GM23338 (cell line): ENCODE measurements at regions not wholly inside any gene's neighbourhood (a gene's known extent, or its start where the extent isn't known, plus 50 kb on each side); places are given as distances from the start of the nearest gene placed in this dataset.

Experiments used
- CTCF ChIP-seq, 2 experiments: fragments of 200-600 bp in 1 of 2; sonication (generic) in 1 of 2; conservative IDR thresholded peaks; 2 replicates each; pipeline versions ENCODE4 v1.5.1 to v1.6.1; 2016 to 2017; ENCODE audit warnings: antibody characterized with exemption in 2 of 2, low read depth in 2 of 2, mild to moderate bottlenecking in 2 of 2, moderate library complexity in 1 of 2
- EZH2 ChIP-seq: fragments of 200-600 bp; sonication (generic); IDR thresholded peaks from one replicate; pipeline ENCODE4 v1.8.0; 2017; ENCODE audit warnings: antibody characterized with exemption, mild to moderate bottlenecking, low read depth; ENCODE audit not compliant: unreplicated experiment
- JUNB ChIP-seq: IDR thresholded peaks from one replicate; pipeline ENCODE4 v1.6.1; 2016; ENCODE audit warnings: antibody characterized with exemption; ENCODE audit not compliant: unreplicated experiment
- POLR2AphosphoS5 ChIP-seq: IDR thresholded peaks from 2 replicates; pipeline ENCODE4 v1.6.1; 2016; ENCODE audit warnings: antibody characterized with exemption, low read depth
- REST ChIP-seq: IDR thresholded peaks from one replicate; pipeline ENCODE4 v1.6.1; 2018; ENCODE audit warnings: antibody characterized with exemption; ENCODE audit not compliant: unreplicated experiment
- STAT1 ChIP-seq: IDR thresholded peaks from one replicate; pipeline ENCODE4 v1.6.1; 2016; ENCODE audit warnings: antibody characterized with exemption; ENCODE audit not compliant: unreplicated experiment

GRCh38 chr3:177574222-177574856 is 377.1 kb upstream of the TBL1XR1 start:
- TF ChIP-seq CTCF (conservative IDR thresholded peaks at IDR 0.05; ENCODE audit: low read depth in 2 of 2) (no peak), EZH2 (no peak), POLR2AphosphoS5 (no peak), JUNB (no peak), REST (no peak), STAT1 (no peak)
